HEK293 (cell line): ENCODE measurements at regions not wholly inside any gene's neighbourhood (a gene's known extent, or its start where the extent isn't known, plus 50 kb on each side); places are given as distances from the start of the nearest gene placed in this dataset.

Source experiments
- ZNF140 ChIP-seq: fragments of 450-650 bp; formaldehyde crosslinking; IDR thresholded peaks from 2 replicates; pipeline ENCODE4 v1.5.1; 2016; ENCODE audit warnings: missing biosample characterization, missing genetic modification characterization
- TF ChIP-seq, protein P1 (sequence below): fragments of 450-650 bp; formaldehyde crosslinking; IDR thresholded peaks from 2 replicates; pipeline ENCODE4 v1.5.1; 2016; ENCODE audit warnings: missing biosample characterization, missing genetic modification characterization

DNA sequence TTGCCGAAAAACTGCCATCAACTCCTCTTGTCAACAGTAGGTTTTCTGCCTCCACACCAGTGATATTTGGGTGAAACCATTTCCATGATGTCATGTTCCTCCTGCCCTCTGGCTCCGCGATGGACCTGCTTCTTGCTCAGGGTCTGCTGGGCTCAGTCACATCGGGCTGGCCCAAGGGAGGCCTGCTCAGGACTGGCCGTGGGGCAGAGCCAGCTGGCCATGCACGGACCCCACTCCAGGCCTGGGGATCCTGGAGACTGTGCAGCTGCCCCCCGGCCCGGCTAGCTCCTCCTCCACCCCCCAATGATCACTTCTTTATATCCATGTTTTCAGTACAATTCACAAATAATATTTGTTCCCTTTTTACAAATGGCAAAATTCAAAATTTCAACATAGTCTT, 270.3 kb upstream of the CCDC54 start:
- TF ChIP-seq ZNF140 (tag by site-specific recombination), result no peak
- TF ChIP-seq, protein P1, sequence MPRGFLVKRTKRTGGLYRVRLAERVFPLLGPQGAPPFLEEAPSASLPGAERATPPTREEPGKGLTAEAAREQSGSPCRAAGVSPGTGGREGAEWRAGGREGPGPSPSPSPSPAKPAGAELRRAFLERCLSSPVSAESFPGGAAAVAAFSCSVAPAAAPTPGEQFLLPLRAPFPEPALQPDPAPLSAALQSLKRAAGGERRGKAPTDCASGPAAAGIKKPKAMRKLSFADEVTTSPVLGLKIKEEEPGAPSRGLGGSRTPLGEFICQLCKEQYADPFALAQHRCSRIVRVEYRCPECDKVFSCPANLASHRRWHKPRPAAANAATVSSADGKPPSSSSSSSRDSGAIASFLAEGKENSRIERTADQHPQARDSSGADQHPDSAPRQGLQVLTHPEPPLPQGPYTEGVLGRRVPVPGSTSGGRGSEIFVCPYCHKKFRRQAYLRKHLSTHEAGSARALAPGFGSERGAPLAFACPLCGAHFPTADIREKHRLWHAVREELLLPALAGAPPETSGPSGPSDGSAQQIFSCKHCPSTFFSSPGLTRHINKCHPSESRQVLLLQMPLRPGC (tag by site-specific recombination), result no peak
